K562 (cell line): ENCODE measurements at regions not wholly inside any gene's neighbourhood (a gene's known extent, or its start where the extent isn't known, plus 50 kb on each side); places are given as distances from the start of the nearest gene placed in this dataset.
A peak's percentile ranks its signal among the peaks of the same experiment; 100 is the strongest.

Experiments
- ATAC-seq: fragments of 200-7000 bp; cut with Tn5 transposase; 3 replicates; pipeline ENCODE4 v1.9.1; 2020; ENCODE audit warnings: moderate library complexity
- BruUV-seq: library from RNA; stranded (reverse); fragments of 400-500 nt; replicated peaks from 2 replicates; lab custom pipeline; 2021; lab: Mats Ljungman, UMichigan
- CTCF ChIA-PET: fragments of 300-600 bp; formaldehyde crosslinking; extraction: SDS; loops from one replicate; lab custom pipeline; 2021; ENCODE audit warnings: low intra/inter-chr PET ratio; lab: Yijun Ruan, JAX
- POLR2A ChIA-PET: fragments of 300-600, 350-650 bp; sonication (Branson Sonifier 250); formaldehyde crosslinking; extraction: SDS; loops from one replicate; lab custom pipeline; 2021; ENCODE audit warnings: antibody characterized with exemption, inconsistent platforms; lab: Yijun Ruan, JAX
- DNase-seq, 4 experiments: peaks; one replicate each; pipeline versions ENCODE4 v3.0.0 to v3.0.0-alpha.2; 2011 to 2018; ENCODE audit warnings: low spot score in 3 of 4, mixed read lengths in 3 of 4; ENCODE audit errors: extremely low read depth in 1 of 4
- FAIRE-seq: peaks from 2 replicates; lab custom pipeline; 2011; peaks lifted over from hg19 to GRCh38; lab: Jason Lieb, UNC
- H2AFZ ChIP-seq: 2 replicates; pipeline ENCODE4 v1.6.0; 2011; ENCODE audit warnings: low read depth, low read length, control low read depth, inconsistent platforms
- H3K27ac ChIP-seq: fragments of 200-600 bp; 3 replicates; pipeline ENCODE4 v1.8.0; 2011; ENCODE audit warnings: low read depth, mild to moderate bottlenecking, control low read depth, inconsistent platforms, low read length, moderate library complexity, mixed read lengths; ENCODE audit errors: extremely low read depth
- H3K27me3 ChIP-seq, 2 experiments: fragments of 300-600 bp in 1 of 2; 2 replicates in 1 of 2; 3 replicates in 1 of 2; pipeline versions ENCODE4 v1.6.0 to v1.8.0; 2011; ENCODE audit warnings: inconsistent platforms in 2 of 2, low read length in 2 of 2, mild to moderate bottlenecking in 1 of 2, mixed read lengths in 1 of 2, moderate library complexity in 1 of 2; ENCODE audit not compliant: control insufficient read depth in 2 of 2, insufficient read depth in 2 of 2
- H3K36me3 ChIP-seq: fragments of 300-600 bp; 3 replicates; pipeline ENCODE4 v1.8.0; 2011; ENCODE audit warnings: mild to moderate bottlenecking, low read length, inconsistent platforms; ENCODE audit not compliant: control insufficient read depth, insufficient read depth
- H3K4me1 ChIP-seq, 2 experiments: fragments of 200-600 bp in 1 of 2; replicated peaks in 1 of 2; 2 replicates in 1 of 2; 3 replicates in 1 of 2; pipeline versions ENCODE4 v1.5.1 to v1.8.0; 2011; ENCODE audit warnings: inconsistent platforms in 2 of 2, low read length in 2 of 2, mild to moderate bottlenecking in 1 of 2, mixed read lengths in 1 of 2, moderate library complexity in 1 of 2; ENCODE audit not compliant: control insufficient read depth in 2 of 2, insufficient read depth in 2 of 2
- H3K4me2 ChIP-seq: 2 replicates; pipeline ENCODE4 v1.6.1; 2011; ENCODE audit warnings: low read length, control low read depth, inconsistent platforms, mixed read lengths; ENCODE audit not compliant: insufficient read depth
- H3K4me3 ChIP-seq: fragments of 200-600 bp; sonication (generic), shearing (Covaris generic); 2 replicates; pipeline ENCODE4 v1.5.1; 2016; ENCODE audit warnings: control low read depth, inconsistent platforms
- H3K79me2 ChIP-seq: fragments of 200-600 bp; 3 replicates; pipeline ENCODE4 v1.8.0; 2011; ENCODE audit warnings: low read length, inconsistent platforms; ENCODE audit not compliant: control insufficient read depth, insufficient read depth
- H3K9ac ChIP-seq, 2 experiments: 2 replicates each; pipeline versions ENCODE4 v1.6.0 to v1.6.1; 2011; ENCODE audit warnings: low read depth in 2 of 2, low read length in 2 of 2, control low read depth in 1 of 2, inconsistent platforms in 1 of 2, mild to moderate bottlenecking in 1 of 2, mixed read lengths in 1 of 2; ENCODE audit not compliant: insufficient read depth in 1 of 2
- H3K9me1 ChIP-seq: one replicate; pipeline ENCODE4 v1.6.0; 2011; ENCODE audit warnings: inconsistent platforms, mild to moderate bottlenecking, low read length, moderate library complexity; ENCODE audit not compliant: control insufficient read depth, insufficient read depth
- H3K9me3 ChIP-seq: replicated peaks from 2 replicates; pipeline ENCODE4 v1.5.1; 2011; ENCODE audit warnings: low read depth, low read length, inconsistent platforms; ENCODE audit not compliant: control insufficient read depth, insufficient read depth
- H4K20me1 ChIP-seq: replicated peaks from 2 replicates; pipeline ENCODE4 v1.6.1; 2011; ENCODE audit warnings: low read length, inconsistent platforms, mixed read lengths; ENCODE audit not compliant: control insufficient read depth, insufficient read depth
- FOXK1 ChIP-seq: sonication (generic); formaldehyde crosslinking; IDR thresholded peaks from 2 replicates; pipeline ENCODE4 v1.8.0; 2022; ENCODE audit warnings: missing genetic modification reagents, mild to moderate bottlenecking, borderline replicate concordance
- GATAD2B ChIP-seq: fragments of 450-650 bp; IDR thresholded peaks from 2 replicates; pipeline ENCODE4 v1.6.1; 2017; ENCODE audit warnings: mild to moderate bottlenecking, borderline replicate concordance
- HMBOX1 ChIP-seq: sonication (generic); IDR thresholded peaks from 2 replicates; pipeline ENCODE4 v1.6.1; 2016
- NRF1 ChIP-seq, 2 experiments: fragments of 450-650 bp; IDR thresholded peaks in 1 of 2; conservative IDR thresholded peaks in 1 of 2; 2 replicates each; pipeline ENCODE4 v1.6.1; 2014; ENCODE audit warnings: mild to moderate bottlenecking in 2 of 2
- PURB ChIP-seq: sonication (generic); formaldehyde crosslinking; IDR thresholded peaks from 2 replicates; pipeline ENCODE4 v1.9.0; 2021; ENCODE audit warnings: low read depth, mild to moderate bottlenecking, missing genetic modification reagents
- SPI1 ChIP-seq: IDR thresholded peaks from 2 replicates; pipeline ENCODE4 v1.6.1; 2011; ENCODE audit warnings: low read depth, low read length, control low read depth, borderline replicate concordance
- WGBS: fragments of 100-300 bp; shearing (Covaris generic); methylation state at CpG from one replicate; pipeline ENCODE4 v1.1.6; 2016; ENCODE audit warnings: low coverage, mixed read lengths; ENCODE audit not compliant: insufficient coverage; ENCODE audit errors: missing lambda C conversion rate; 5-methylcytosine and 5-hydroxymethylcytosine counted together
- in situ Hi-C: fragments of 300-500 bp; cut with MboI; formaldehyde crosslinking; loops from 4 replicates; pipeline ENCODE4 v1.15.0; 2018; ENCODE audit warnings: inconsistent platforms, mixed read lengths
- intact Hi-C: fragments of 100-400 bp; cut with micrococcal nuclease; formaldehyde crosslinking; loops from 2 replicates; pipeline ENCODE4 v1.14.2; 2022

- Histone ChIP-seq H2AFZ (peak overlapping the region; percentile 38; the same call in 1 of the 2 replicates), H3K4me2 (no peak overlapping the region), H4K20me1 (no peaks in the 10 kb centered on the region), H3K27ac (peak overlapping the region; percentile 38; the same call in 1 of the 3 replicates), H3K79me2 (no peaks in the 10 kb centered on the region), H3K9me3 (no peaks in the 10 kb centered on the region; the same call in 1 of the 2 replicates), H3K4me1 (peaks cover 20 to 37% of the 10 kb centered on the region in 2 experiments), H3K9ac (no peak overlapping the region)
- FAIRE-seq (no peak), DNase-seq (no peak), ATAC-seq (no peak)
- POLR2A ChIA-PET: interaction anchor here (0.6 to 0.8 kb wide), 2 partner anchors 18 to 33 kb away, joined by 4 read pairs; no protein-coding TSS in a partner anchor
- in situ Hi-C loops: no loop called here
- no TSS peak for BruUV-seq
- CTCF ChIA-PET: no interaction called here
- TF ChIP-seq GATAD2B (no peak), SPI1 (peak; percentile 17; the same call in 1 of the 2 replicates), NRF1 (conservative IDR thresholded peaks at IDR 0.05 in 1 of 2, IDR thresholded peaks at IDR 0.05 in 1 of 2) (0 out of 4 replicates have a peak, but pooled peaks have one; percentile 13 to 16), FOXK1 (CRISPR knock-in tag) (no peak), PURB (CRISPR knock-in tag) (no peak), HMBOX1 (peak; percentile 48; the same call in 1 of the 2 replicates)
- TF ChIP-seq, all 486 proteins: peak for 3
- intact Hi-C loops: no loop called here
- Histone ChIP-seq H3K9me1 (no peaks in the 10 kb centered on the region), H3K4me3 (no peak overlapping the region), H3K36me3 (no peaks in the 10 kb centered on the region), H3K27me3 (no peaks in the 10 kb centered on the region)
- 70% methylated on average over 6 of the region's 6 CpGs for WGBS
Observed at GRCh38 chr12:32027684-32028365, 68.6 kb downstream of the RESF1 start.
